COLO668 (cell line): ENCODE measurements at regions not wholly inside any gene's neighbourhood (a gene's known extent, or its start where the extent isn't known, plus 50 kb on each side); places are given as distances from the start of the nearest gene placed in this dataset.
A peak's percentile ranks its signal among the peaks of the same experiment; 100 is the strongest.

Experiments used
- DNase-seq: peaks from one replicate; lab custom pipeline; 2025; ENCODE audit not compliant: unreplicated experiment; lab: John Stamatoyannopoulos, UW

DNA sequence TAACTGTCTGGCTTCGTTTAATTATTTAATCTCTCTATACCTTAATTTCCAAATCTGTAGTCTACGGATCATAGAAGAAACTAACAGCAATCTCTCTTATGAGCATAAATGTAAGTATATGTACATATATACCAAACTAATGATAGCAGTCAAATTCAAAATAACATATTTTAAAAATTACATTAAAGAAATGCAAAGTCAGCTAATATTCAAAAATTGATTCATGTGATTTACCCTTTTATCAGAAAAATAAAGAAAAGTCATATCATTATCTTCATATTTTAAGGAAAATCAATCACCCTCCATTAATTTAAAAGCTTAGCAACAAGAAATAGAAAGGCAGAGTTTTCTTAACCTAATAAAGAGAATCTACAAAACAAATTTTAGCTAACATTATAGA, 575.9 kb downstream of the IRS1 start:
- no peak for DNase-seq

DNA sequence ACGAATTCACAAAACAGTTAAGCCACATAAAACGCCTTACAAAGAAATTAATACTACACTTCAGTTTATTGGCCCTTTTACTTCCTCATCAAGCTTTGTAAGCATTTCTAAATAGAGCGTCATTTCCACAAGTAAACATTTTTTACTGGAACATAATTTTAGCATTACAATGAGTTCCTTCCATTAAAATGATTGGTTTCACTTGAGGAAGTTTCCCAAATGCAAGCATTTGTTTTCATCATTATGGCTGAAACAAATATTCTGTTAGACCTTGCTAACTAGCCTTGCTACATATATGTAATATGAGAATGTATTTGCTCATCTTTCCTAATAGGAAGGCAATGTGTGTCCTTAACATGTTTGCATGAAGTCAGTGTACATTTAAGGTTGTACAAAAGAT, 579.1 kb downstream of the IRS1 start:
- DNase-seq: no peak

DNA sequence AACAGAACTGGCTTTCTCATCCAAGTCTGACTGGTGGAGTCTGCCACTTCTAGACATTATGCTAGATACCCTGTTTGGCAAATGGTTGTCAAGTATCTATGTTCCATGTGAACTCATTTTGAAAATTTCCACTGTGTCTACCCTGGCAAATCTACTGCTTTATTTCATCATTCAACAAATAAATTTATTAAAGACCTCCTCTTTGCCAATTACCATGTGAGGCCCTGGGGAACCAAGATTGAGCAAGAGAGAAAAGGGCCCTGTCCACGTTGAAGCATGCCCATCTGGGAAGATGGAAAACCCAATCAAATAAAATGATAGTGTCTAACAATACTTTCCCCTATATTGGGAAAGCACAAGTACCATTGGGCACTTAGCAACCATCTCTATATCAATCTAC, 582.4 kb downstream of the IRS1 start:
- no peak for DNase-seq

DNA sequence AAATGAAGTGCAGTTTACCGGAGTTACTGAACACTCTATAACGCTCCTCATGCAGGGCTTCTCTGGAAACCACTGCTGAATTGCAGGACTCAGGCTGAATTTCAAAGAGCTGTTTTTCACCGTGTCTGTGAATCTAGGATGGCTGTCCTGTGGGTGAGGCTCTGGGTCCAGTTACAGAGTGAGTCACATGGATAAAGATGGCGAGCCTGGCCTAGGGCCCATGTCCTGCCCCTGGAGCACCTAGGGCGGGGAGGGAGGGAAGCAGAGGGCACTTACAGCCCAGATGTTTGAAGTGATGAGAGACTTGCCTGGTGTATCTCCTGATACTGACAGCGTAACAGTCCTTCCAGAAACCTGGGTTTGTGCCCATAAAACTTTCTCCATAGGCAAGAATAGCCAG, 583.0 kb downstream of the IRS1 start:
- DNase-seq: no peak

DNA sequence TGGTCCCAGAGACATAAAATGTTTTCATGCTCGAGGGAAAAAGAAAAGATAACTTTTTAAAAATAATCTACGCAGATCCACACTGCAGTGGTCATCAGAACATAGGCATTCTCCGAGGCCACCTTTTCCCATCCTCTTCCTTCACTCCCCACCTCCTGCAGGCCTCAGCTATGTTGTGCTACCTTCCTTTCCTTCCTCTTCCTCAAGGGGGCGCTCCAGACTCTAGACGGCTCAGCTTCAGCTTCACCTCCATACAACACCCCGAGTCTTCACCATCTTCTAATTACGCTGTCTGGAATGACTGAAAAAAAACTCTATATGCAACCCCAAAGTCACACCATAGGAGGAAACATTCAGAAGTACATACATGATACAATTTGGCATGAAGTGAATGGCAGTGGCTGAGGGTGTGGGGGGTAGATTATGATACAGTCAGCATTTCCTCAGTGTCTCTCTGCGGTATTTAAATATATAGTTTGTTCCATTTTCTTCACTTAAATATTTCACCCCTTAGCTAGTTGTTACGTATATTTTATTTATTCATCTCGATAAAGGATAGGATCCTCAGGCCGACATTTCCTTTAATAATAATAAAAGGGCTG, 583.6 kb downstream of the IRS1 start:
- DNase-seq: peak; percentile 65

DNA sequence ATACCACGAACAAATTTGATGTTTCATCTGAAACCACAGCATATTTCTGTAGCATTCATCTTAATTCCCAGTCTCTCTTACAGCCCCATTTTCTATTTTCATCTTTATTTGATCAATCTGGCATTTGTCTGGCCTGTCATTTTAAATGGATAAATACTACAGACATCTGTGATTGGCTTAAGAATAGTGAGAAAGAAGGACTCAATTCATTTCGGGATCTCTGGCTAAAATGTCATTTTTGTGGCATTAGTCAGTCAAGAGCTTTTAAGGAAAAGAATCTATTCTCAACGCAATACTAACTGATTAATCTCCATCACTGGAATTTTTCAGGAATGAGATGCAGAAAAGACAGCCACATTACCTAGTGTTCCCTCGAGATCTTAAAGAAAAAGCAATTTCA, 585.9 kb downstream of the IRS1 start:
- no peak for DNase-seq

DNA sequence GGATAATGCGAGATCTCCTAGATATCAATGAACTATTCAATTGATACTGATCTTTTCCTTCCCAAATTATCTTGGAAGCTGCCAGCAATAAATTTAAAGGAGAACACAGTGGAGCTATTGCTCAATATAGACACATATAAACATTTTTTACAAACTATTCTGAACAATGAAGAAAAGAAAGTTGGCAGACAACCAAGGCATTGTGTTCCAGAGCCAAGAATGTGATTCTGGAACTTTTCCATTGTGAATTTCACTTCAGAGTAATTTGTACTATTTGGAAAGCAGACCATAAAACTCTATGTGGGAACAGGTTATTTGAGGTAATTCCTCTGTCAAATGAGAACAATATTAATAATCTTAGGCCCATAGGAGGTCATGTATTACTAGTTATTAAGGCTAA, 588.2 kb downstream of the IRS1 start:
- no peak for DNase-seq

DNA sequence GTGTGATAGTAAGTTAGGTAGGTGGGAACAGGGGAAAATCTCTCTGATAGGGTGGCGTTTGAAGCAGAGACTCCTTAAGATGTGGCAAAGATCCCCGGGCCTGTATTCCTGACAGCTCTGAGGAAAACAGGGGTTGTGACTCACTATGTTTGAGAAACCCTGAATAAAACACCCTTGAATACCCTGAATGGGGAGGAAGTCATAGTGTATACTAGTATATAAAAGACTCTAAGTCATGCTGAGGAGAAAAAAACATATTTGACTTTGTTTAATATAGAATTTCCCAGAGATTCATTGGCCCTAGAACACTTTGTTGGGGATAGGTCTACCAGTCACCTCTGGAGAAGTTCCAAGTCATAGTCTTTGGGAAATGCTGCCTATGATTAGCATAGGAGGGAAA, 590.9 kb downstream of the IRS1 start:
- DNase-seq: no peak

DNA sequence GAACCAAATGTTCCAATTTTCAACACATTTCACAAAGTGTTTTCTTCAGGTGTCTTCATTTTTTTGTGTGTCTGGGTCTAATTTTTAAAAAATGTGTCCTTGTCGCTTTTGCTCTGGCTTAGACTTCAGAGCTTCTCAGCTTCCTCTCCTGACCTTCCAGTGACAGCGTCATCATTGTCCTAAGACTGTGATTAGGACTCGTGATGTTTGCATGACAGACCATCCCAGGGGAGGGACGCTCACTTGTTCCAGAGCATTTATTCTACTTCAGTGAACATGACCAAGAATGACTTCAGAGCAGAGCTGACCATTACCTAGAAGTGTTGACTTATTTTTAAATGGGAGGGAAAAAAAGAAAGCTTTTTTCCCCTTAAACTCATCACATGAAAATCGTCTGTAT, 591.9 kb downstream of the IRS1 start:
- no peak for DNase-seq

DNA sequence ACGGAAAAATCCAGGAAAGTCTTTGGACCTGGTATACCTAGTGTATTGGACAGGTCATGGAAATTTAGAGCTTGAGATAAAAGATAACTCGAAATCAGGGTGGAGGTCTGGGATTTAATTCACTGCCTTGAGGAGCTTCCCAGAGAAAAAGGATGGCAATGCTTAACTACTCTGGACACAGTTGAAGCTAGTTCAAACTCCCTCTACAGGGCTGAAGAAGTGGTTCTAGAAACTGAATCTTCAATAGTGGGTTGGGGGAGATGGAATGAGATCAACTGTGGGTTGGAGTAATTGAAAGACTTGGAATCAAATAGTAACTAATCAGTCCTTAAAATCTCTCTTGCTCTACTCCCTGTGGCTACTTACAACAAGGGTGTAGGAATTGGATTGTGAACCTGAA, 600.1 kb downstream of the IRS1 start:
- no peak for DNase-seq

DNA sequence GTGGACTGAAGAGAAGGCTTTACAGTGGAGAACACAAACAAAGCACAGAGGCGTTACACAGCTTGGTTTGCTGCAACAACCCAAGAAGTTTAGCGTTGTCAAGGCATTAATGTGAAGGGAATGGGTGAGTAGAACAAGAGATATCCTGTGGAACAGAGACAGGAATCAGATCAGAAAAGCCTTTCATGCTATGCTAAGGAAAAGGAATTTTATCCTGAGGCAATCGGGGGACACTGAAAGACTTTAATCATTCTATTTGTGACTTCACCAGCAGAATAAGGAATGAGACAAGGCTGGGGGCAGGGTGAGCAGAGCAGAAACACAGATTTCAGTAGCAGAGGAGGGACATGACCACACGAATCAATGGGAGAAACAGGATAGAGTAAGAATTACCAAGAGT, 600.7 kb downstream of the IRS1 start:
- no peak for DNase-seq

DNA sequence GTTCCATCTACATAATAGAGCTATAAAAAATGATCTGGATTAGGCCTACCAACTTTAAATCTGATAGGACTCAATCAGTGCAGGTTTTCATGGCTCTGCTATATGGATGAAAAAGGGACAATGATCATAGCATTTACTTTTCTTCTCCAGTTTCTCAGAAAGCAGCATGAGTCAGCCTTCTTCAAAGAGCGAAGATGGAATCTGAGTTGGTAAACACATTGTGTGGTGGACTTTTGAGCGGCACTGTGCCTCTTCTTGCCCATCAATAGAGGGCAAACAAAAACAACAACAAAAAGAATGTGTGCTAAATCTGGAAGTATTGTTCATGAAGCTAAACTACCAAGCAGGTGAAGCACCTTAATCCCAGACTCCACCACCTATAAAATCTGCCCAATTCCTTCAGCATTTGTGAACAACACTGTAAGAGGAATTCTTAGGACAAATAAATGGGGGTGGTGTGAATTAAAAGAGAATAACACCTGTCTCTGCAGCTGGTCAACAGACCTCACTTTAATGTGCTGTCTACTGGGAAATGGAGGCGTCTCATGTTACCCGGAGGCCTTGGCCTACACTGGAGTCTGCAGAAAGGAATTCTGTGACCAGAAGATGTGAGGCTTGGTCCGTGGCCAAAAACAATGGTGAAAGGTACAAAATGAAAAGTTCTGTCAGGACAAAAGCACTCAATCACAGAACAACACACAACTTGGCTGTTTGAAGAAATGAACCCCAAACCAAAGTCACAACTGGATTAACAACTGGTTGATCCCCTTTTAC, 609.0 kb downstream of the IRS1 start:
- DNase-seq: peak; percentile 36

DNA sequence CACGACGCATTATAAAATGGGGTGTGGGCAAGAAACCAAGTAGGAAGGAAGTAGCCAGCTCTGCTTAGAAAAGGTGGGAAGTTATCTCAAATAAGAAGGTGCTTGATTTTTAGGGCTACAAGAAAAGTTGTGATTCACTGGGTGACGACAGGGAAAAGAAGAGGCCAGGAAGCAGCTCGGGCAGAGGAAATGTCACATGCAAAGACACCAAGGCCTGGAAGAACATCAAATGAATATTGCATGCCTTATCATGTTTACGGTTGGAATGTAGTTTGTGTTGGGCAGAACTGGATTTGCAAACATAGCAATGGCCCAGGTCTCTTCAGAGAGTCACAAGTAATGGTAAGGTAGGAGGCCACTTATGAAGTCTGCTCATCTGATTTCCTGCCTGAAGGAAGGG, 610.6 kb downstream of the IRS1 start:
- no peak for DNase-seq

DNA sequence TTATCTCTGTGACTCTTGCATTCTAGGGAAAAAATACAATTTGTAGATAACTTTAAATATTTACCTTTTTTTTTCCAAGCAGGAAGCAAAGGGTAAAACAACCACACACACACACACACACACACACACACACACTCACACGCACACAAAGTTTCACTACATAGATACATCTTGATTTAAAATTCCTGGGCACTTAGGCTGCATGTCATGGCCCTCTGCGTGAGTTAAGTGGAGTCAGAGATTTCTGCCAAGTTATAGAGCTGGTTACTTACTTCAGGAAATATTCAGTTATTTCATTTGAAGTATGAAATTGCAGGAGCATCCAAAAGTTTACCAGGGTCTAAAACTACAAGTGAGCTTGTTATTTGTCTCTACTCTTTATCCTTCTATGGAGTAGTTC, 612.0 kb downstream of the IRS1 start:
- DNase-seq: no peak

DNA sequence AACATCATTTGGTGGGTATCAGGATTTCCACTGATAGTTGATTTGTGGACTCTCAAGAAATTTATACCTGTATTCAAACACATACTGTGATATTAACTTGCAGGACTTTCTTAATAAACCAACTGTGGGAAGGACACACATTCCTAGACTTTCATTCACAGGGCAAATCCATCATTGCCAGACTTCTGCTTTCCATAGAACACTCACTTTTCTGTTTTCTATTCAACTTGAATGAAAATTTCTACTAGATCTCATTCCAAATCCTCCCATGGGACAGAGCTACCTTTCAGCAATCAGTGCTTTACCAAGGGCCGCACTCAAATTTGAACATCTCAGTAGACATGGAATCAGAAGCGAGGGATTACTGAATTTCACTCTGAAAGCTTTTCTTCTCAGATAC, 612.5 kb downstream of the IRS1 start:
- DNase-seq: no peak

DNA sequence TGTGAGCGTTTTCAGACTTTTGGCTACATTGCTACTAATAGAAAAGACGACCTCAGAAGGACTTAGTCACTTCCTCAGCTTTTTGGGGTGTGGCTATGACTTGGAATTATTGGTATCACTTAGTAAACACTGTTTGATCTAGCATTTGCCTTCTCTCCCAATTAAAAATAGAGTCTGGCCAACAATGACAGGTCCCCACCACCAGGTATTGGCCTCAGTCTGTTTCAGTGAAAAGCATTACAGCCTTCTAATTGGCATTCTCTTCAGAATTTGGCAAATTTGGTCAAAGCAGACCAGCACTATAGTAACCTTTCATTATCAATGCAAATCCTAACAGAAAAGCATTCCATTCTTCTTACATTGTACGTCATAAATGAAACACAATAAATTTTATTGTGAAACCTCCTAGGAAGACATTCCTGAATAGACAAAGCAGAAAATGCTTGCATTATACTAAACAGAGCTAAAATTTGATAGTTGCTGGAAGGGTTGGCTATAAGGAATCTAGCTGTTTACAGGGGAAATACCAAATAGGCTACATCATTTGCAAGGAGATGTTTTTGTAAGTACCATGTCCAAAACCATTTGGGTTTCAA, 613.9 kb downstream of the IRS1 start:
- no peak for DNase-seq

DNA sequence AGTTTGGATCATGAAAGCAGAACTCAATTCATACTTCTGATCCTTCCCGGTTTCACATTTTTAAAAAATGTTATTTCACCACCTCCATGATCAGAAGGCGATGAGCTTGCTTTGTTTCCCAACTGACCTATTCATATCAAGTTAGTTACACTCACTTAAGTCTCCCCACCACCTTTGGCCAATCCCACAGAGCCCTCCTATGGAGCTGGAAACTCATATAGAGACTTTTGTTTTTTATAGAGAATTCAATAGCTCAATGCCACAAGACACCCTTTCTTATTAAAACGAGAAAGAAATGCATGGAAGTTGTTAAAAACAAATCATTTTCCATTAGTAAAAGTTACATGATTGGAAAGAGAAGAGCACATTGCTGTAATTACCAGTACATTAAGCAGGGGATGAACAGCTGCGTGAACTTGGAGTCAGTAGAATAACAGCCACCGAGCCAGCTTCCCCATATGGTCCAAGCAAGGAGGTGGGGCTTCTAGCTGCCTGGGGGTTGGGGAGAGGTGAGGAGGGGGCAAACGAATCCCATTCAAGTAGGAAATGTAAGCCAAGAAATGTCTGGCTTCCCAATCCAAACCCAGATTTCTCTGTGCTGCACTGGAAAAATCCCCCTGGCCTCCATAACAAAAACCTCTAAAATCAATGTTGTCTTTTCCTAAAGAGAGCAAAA, 614.5 kb downstream of the IRS1 start:
- no peak for DNase-seq

DNA sequence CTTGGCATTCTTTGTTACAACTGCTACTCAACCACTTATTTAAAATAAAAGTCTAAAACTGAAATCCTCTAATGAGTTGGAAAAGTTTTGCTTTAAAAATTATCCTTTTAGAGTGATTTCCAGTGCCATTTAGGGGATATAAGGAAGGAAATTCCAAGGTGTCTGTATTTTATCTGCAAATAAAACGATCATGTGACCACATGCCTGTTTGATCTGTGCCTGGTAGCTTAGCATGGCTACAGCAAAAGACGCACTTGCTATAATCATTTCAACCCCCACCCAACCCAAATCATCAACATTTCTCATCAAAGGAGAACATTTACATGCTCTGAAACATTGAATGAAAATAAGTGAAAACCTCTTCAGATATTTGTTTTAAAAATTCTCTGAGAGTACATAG, 615.1 kb downstream of the IRS1 start:
- DNase-seq: no peak

DNA sequence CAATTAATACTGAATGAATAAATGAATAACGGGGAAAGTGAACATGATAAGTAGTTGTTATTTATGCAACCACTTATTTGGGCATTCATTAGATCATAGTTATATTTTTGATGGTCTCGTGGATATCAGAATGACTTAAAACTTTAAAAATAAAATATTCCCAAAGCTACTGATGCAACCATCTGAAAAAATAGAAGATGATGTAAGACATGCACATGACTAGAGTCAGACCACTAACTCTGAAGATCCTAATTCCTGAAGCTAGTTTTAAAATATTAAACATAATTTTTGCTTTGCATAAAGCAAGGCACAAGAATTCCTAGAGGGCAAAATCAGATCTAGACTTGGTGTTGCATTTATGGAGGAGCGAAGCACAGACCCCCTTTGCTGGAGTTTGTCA, 616.1 kb downstream of the IRS1 start:
- DNase-seq: no peak

DNA sequence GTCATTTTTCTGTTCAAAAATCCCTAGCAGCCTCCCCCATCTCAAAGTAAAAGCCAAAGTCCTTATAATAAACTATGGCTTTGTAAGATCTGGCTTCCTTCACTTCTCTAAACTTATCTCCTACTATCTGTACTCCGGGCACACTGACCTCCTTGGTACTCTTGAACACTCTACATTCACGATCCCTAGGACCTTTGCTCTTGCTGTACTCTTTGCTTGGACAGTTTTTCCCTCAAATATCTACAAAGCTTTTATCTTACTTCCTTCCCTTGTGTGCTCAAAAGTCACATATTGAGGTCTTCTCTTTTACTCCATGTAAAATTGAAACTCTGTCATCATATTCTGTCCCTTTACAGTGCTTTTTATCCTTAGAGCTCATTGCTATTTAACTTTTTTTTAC, 616.6 kb downstream of the IRS1 start:
- DNase-seq: no peak

DNA sequence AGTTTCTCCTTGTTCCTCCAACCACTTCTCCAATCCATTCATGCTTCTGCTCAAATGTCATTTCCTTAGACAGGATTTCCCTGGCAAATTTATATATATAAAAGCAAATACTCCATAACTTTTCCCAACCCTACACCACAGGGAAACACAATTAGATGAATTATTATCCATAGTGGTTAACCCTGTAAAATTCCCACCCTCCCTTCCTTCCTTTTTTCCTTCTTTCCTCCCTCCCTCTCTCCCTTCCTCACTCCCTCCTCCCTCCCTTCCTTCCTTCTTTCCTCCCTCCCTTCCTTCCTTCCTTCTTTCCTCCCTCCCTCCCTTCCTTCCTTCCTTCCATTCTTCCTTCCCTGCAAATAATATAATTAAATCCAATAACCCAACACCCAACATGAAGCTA, 617.7 kb downstream of the IRS1 start:
- DNase-seq: no peak

DNA sequence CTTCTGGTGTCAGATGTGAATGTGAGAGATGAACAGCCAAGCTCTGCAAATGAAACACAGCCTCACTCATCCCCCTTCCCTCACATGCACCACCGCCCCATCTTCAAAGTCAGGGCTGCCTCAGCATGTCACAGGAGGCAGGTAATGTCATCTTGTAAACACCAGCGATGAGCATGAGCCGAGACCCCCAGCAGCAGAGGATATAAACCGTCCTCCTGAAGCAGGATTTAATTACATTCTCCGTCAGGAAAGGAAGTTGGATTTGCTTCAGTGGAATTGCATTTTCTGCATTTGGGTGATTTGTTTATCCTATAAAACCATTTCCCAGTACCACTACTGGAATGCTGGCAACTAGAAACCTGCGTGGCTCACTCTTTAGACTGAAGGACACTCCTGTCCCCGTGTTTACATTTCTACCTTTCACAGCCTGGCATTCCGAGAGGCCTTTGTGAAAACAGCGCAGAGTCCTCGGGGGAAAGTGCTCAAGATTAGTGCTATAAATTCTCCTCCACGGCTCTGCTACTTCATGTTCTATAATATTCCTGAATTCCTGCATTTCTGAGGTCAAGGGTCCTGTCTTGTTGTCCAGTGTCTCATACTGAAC, 619.2 kb downstream of the IRS1 start:
- DNase-seq: no peak
